ENCODE measurements at regions not wholly inside any gene's neighbourhood (a gene's known extent, or its start where the extent isn't known, plus 50 kb on each side); places are given as distances from the start of the nearest gene placed in this dataset.

GRCh38 chr2:64367444-64368232, 86.3 kb upstream of the LGALSL start (continued):
- TF ChIP-seq CHD1 (IDR thresholded peaks at IDR 0.05; ENCODE audit: low read depth, low read length): no peak
- no peak for TF ChIP-seq RNF2 (IDR thresholded peaks at IDR 0.05; ENCODE audit: borderline replicate concordance, low read depth, low read length, missing control alignments, poor library complexity, severe bottlenecking)
- TF ChIP-seq CTBP2 (IDR thresholded peaks at IDR 0.05; ENCODE audit: borderline replicate concordance, insufficient read depth, insufficient read length, low read length): no peak
- TF ChIP-seq, protein P1, sequence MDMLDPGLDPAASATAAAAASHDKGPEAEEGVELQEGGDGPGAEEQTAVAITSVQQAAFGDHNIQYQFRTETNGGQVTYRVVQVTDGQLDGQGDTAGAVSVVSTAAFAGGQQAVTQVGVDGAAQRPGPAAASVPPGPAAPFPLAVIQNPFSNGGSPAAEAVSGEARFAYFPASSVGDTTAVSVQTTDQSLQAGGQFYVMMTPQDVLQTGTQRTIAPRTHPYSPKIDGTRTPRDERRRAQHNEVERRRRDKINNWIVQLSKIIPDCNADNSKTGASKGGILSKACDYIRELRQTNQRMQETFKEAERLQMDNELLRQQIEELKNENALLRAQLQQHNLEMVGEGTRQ (IDR thresholded peaks at IDR 0.05; ENCODE audit: low read length): no peak
- no peak for TF ChIP-seq CEBPB (IDR thresholded peaks at IDR 0.05; ENCODE audit: low read depth, low read length)
- TF ChIP-seq CTCF (IDR thresholded peaks at IDR 0.05; ENCODE audit: control extremely low read depth in 1 of 3, insufficient read depth in 1 of 3, low read depth in 1 of 3, low read length in 3 of 3): no peak
- TF ChIP-seq TCF12 (IDR thresholded peaks at IDR 0.05; ENCODE audit: low read depth, low read length): no peak
- TF ChIP-seq ZNF274 (IDR thresholded peaks at IDR 0.05; ENCODE audit: borderline replicate concordance, extremely low read depth, low read length): no peak

All from H1 (cell line).